ENCODE measurements at regions not wholly inside any gene's neighbourhood (a gene's known extent, or its start where the extent isn't known, plus 50 kb on each side); places are given as distances from the start of the nearest gene placed in this dataset.

DNA sequence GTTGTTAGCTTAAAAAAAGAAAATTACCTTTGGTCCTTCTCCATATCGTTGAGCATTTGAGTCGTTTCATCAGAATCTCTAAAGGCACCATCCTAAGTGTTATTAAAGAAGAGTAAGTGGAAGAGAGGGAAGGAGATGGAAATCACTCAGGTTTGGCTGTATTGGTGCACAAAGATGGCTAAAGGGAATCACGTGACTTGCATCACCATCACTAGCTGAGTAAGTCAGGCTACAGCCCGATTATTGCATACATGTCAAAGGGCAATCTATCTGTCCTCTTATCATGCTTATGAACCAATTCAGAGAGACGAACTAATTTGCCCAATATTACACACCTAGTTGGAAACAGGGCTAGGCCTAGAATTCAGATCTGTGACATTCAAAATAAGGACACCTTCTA lies 137.6 kb downstream of the CMPK2 start:
- Histone ChIP-seq H3K4me3 (no peak overlapping the region), H3K27me3 (no peaks in the 10 kb centered on the region), H3K4me1 (no peaks in the 10 kb centered on the region), H3K27ac (no peak overlapping the region), H3K36me3 (no peaks in the 10 kb centered on the region), H3K9me3 (no peaks in the 10 kb centered on the region)
- WGBS, result 87% methylated on average over 5 of the region's 5 CpGs
- no peak for DNase-seq (ENCODE audit: low spot score in 2 of 2)
- TF ChIP-seq POLR2A (IDR thresholded peaks at IDR 0.05) (no peak), EP300 (IDR thresholded peaks at IDR 0.05) (no peak), POLR2AphosphoS5 (IDR thresholded peaks at IDR 0.05) (no peak)
- TF ChIP-seq, protein P1, sequence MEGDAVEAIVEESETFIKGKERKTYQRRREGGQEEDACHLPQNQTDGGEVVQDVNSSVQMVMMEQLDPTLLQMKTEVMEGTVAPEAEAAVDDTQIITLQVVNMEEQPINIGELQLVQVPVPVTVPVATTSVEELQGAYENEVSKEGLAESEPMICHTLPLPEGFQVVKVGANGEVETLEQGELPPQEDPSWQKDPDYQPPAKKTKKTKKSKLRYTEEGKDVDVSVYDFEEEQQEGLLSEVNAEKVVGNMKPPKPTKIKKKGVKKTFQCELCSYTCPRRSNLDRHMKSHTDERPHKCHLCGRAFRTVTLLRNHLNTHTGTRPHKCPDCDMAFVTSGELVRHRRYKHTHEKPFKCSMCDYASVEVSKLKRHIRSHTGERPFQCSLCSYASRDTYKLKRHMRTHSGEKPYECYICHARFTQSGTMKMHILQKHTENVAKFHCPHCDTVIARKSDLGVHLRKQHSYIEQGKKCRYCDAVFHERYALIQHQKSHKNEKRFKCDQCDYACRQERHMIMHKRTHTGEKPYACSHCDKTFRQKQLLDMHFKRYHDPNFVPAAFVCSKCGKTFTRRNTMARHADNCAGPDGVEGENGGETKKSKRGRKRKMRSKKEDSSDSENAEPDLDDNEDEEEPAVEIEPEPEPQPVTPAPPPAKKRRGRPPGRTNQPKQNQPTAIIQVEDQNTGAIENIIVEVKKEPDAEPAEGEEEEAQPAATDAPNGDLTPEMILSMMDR (IDR thresholded peaks at IDR 0.05), result no peak

DNA sequence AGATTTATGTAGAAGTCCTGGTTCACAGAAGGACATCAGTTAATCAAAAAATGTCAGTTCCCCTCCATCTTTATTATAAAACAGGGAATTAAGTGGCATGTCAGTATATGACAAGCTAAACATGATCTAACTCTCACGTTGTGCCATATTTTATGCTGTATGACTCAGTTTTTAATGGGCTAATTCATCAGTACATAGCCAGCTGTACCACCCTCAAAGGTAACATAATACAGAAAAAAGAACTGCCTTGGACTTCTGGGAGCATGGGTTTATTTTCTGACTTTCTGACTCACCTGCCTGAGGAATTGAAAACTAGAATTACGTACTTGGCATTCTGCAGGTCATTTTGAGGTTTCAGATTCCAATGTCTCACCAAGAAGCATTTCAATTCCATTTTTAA lies 135.7 kb downstream of the CMPK2 start:
- 60% methylated on average over 2 of the region's 2 CpGs for WGBS
- Histone ChIP-seq H3K27ac (no peak overlapping the region), H3K27me3 (no peaks in the 10 kb centered on the region), H3K9me3 (no peaks in the 10 kb centered on the region), H3K4me3 (no peak overlapping the region), H3K4me1 (no peaks in the 10 kb centered on the region), H3K36me3 (no peaks in the 10 kb centered on the region)
- DNase-seq (ENCODE audit: low spot score in 2 of 2), result no peak
- TF ChIP-seq, protein P1 (IDR thresholded peaks at IDR 0.05), result no peak
- no peak for TF ChIP-seq POLR2AphosphoS5 (IDR thresholded peaks at IDR 0.05)
- no peak for TF ChIP-seq POLR2A (IDR thresholded peaks at IDR 0.05)
- TF ChIP-seq EP300 (IDR thresholded peaks at IDR 0.05), result no peak

DNA sequence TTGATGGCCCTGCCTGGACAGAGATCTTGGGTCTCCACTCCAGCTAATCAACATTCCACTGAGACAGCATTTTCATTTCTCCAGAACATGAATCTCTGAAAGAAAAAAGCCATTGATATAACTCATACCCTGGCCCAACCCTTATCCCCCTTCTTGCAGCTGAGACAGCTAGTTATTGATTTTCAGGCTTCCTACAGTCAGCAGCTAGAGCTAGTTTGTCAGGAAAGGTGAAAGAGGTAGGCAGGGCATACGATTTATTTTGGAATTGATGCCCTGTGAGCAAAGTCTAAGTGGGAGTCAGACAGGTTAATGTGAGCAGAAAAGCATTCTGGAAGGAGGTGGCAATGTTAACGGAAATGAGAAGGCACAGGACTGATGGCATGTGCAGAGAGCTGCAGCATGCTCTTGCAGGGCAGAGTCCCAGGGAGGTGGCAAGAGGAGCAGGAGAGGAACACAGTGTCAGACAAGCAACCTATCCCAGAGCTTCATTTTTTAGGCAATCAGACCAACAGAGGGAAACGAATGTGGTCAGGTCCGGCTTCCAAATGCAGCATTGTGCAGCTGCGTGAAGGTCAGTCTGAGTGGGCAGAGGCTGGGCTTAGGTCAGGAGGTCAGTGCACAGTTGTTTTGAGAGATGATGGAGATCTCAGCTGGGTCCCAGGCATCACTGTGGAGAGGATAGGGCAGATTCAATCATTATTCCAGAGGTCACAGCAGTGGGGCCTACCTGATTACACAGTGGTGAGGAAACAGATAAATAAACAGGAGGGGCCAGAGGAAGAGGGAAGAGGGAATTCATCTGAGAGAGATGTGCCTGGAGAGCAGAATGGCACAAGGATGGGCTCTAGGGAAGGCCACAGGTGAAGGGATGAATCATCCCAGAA lies 134.8 kb downstream of the CMPK2 start:
- TF ChIP-seq EP300 (IDR thresholded peaks at IDR 0.05), result no peak
- TF ChIP-seq, protein P1 (IDR thresholded peaks at IDR 0.05), result no peak
- Histone ChIP-seq H3K27ac (no peak overlapping the region), H3K4me3 (no peak overlapping the region), H3K36me3 (no peaks in the 10 kb centered on the region), H3K9me3 (no peaks in the 10 kb centered on the region), H3K27me3 (no peaks in the 10 kb centered on the region), H3K4me1 (no peaks in the 10 kb centered on the region)
- no peak for DNase-seq (ENCODE audit: low spot score in 2 of 2)
- 71% methylated on average over 5 of the region's 5 CpGs for WGBS

DNA sequence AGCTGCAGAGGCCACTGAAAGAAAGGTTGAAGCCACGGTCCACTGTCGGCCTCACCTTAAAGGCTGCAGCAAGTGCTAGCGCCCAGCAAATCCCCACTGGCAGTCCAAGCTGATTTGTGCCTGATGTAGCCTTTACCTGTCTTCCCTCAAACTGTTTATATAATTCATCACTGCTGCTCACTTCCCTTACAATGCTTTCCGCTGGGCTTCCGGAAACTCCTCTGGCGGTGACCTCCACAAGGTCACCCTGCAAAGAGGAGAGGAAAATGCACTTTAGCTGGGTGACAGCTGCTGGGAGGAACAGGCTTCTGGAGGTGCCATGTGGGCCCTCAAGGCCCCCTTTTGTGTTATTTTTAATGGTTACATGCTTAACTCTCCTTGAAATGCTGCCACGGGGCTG lies 126.2 kb downstream of the CMPK2 start:
- no peak for DNase-seq (ENCODE audit: low spot score in 2 of 2)
- H3K27ac ChIP-seq, result no peak overlapping the region
- no peaks in the 10 kb centered on the region for H3K27me3 ChIP-seq
- TF ChIP-seq EP300 (IDR thresholded peaks at IDR 0.05) (no peak), POLR2A (IDR thresholded peaks at IDR 0.05) (no peak), POLR2AphosphoS5 (IDR thresholded peaks at IDR 0.05) (no peak)
- TF ChIP-seq, protein P1 (IDR thresholded peaks at IDR 0.05), result no peak
- H3K4me3 ChIP-seq, result no peak overlapping the region
- WGBS, result 87% methylated on average over 7 of the region's 7 CpGs
- H3K4me1 ChIP-seq, result no peaks in the 10 kb centered on the region
- H3K9me3 ChIP-seq, result no peaks in the 10 kb centered on the region
- no peaks in the 10 kb centered on the region for H3K36me3 ChIP-seq

DNA sequence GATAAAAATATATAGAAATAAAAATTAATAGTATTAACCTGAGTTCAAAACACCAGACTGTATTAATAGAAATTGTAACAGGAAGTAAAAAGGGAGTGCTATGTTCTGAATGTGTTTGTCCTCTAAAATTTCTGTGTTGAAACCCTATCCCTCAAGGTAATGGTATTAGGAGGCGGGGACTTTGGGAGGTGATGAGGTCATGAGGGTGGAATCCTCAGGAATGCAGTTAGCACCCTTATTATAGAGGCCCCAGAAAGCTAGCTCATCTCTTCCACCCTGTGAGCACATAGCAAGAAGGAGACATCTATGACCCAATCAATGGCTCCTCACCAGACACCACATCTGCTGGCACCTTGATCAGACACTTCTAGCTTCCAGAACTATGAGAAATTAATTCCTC lies 124.5 kb downstream of the CMPK2 start:
- Histone ChIP-seq H3K27ac (no peak overlapping the region), H3K36me3 (no peaks in the 10 kb centered on the region), H3K27me3 (no peaks in the 10 kb centered on the region), H3K4me1 (no peaks in the 10 kb centered on the region), H3K4me3 (no peak overlapping the region), H3K9me3 (no peaks in the 10 kb centered on the region)
- WGBS, result 90% methylated on average over 1 of the region's 1 CpG
- TF ChIP-seq POLR2A (IDR thresholded peaks at IDR 0.05), result no peak
- TF ChIP-seq, protein P1 (IDR thresholded peaks at IDR 0.05), result no peak
- no peak for TF ChIP-seq POLR2AphosphoS5 (IDR thresholded peaks at IDR 0.05)
- DNase-seq (ENCODE audit: low spot score in 2 of 2), result no peak
